NCI-H2196 (cell line): ENCODE measurements at regions not wholly inside any gene's neighbourhood (a gene's known extent, or its start where the extent isn't known, plus 50 kb on each side); places are given as distances from the start of the nearest gene placed in this dataset.
"Not testable (repeated sequence)": the region's sequence is repeated elsewhere in the genome, so short reads cannot be mapped to it uniquely, and the experiment has no call there.

Source experiments
- DNase-seq: peaks from one replicate; lab custom pipeline; 2025; ENCODE audit not compliant: unreplicated experiment; lab: John Stamatoyannopoulos, UW

- DNase-seq = no peak
Measured at GRCh38 chr3:20572473-20572872, 386.5 kb upstream of the SGO1 start.

- no peak for DNase-seq
Measured at GRCh38 chr3:20569310-20569709, 383.3 kb upstream of the SGO1 start.

- DNase-seq = no peak
Measured at GRCh38 chr3:20564966-20565365, 379.0 kb upstream of the SGO1 start.

- DNase-seq = no peak
Measured at GRCh38 chr3:20563985-20564384, 378.0 kb upstream of the SGO1 start.

GRCh38 chr3:20563251-20563650 lies 377.2 kb upstream of the SGO1 start:
- no peak for DNase-seq

- DNase-seq = no peak
Measured at GRCh38 chr3:20561166-20561565, 375.2 kb upstream of the SGO1 start.

- DNase-seq = not testable (repeated sequence)
Measured at GRCh38 chr3:20560446-20560845, 374.4 kb upstream of the SGO1 start.

- DNase-seq = no peak
Measured at GRCh38 chr3:20558161-20558560, 372.2 kb upstream of the SGO1 start.

- no peak for DNase-seq
Measured at GRCh38 chr3:20556661-20557060, 370.7 kb upstream of the SGO1 start.

GRCh38 chr3:20552605-20553275 lies 366.7 kb upstream of the SGO1 start:
- no peak for DNase-seq

- not testable (repeated sequence) for DNase-seq
Measured at GRCh38 chr3:20547361-20548269, 361.6 kb upstream of the SGO1 start.

- no peak for DNase-seq
Measured at GRCh38 chr3:20546636-20547035, 360.6 kb upstream of the SGO1 start.

GRCh38 chr3:20543535-20544226 lies 357.7 kb upstream of the SGO1 start:
- DNase-seq = no peak

GRCh38 chr3:20540066-20540465 lies 354.1 kb upstream of the SGO1 start:
- DNase-seq = no peak

GRCh38 chr3:20539666-20540065 lies 353.7 kb upstream of the SGO1 start:
- no peak for DNase-seq

GRCh38 chr3:20537234-20537633 lies 351.2 kb upstream of the SGO1 start:
- no peak for DNase-seq

GRCh38 chr3:20529911-20530310 lies 343.9 kb upstream of the SGO1 start:
- no peak for DNase-seq

GRCh38 chr3:20528180-20528770 lies 342.3 kb upstream of the SGO1 start:
- no peak for DNase-seq

- no peak for DNase-seq
Measured at GRCh38 chr3:20527368-20527767, 341.4 kb upstream of the SGO1 start.

- no peak for DNase-seq
Measured at GRCh38 chr3:20524328-20524727, 338.3 kb upstream of the SGO1 start.

GRCh38 chr3:20523293-20523692 lies 337.3 kb upstream of the SGO1 start:
- DNase-seq = no peak
